Liver (tissue), 3 donors: ENCODE measurements at regions not wholly inside any gene's neighbourhood (a gene's known extent, or its start where the extent isn't known, plus 50 kb on each side); places are given as distances from the start of the nearest gene placed in this dataset.

Experiments
- EGR1 ChIP-seq, 2 donors: IDR thresholded peaks; 2 replicates each; pipeline ENCODE4 v1.6.1; 2016 to 2018; ENCODE audit warnings: antibody characterized with exemption in 2 of 2, low read depth in 2 of 2
- JUND ChIP-seq, 2 donors: IDR thresholded peaks; 2 replicates each; pipeline ENCODE4 v1.6.1; 2016; ENCODE audit warnings: antibody characterized with exemption in 2 of 2
- RXRA ChIP-seq, 2 donors: IDR thresholded peaks; 2 replicates each; pipeline ENCODE4 v1.6.1; 2017 to 2018; ENCODE audit warnings: antibody characterized with exemption in 2 of 2, mild to moderate bottlenecking in 1 of 2
- TAF1 ChIP-seq: conservative IDR thresholded peaks from 2 replicates; pipeline ENCODE4 v1.6.1; 2016; ENCODE audit warnings: antibody characterized with exemption, mild to moderate bottlenecking
- TF ChIP-seq, protein P1 (sequence below): fragments of 150-350 bp; IDR thresholded peaks from 2 replicates; pipeline ENCODE4 v1.5.1; 2017; ENCODE audit warnings: improper control_type of control experiment, low read depth, low read length; ENCODE audit not compliant: missing input control
- TF ChIP-seq, protein P2 (sequence below): IDR thresholded peaks from 2 replicates; pipeline ENCODE4 v1.6.1; 2016; ENCODE audit warnings: antibody characterized with exemption
- TF ChIP-seq, protein P3 (sequence below): IDR thresholded peaks from 2 replicates; pipeline ENCODE4 v1.6.1; 2016; ENCODE audit warnings: antibody characterized with exemption
- TF ChIP-seq, protein P4 (sequence below): IDR thresholded peaks from 2 replicates; pipeline ENCODE4 v1.6.1; 2016; ENCODE audit warnings: antibody characterized with exemption
- donor health status: healthy.
- donor health status: healthy.

DNA sequence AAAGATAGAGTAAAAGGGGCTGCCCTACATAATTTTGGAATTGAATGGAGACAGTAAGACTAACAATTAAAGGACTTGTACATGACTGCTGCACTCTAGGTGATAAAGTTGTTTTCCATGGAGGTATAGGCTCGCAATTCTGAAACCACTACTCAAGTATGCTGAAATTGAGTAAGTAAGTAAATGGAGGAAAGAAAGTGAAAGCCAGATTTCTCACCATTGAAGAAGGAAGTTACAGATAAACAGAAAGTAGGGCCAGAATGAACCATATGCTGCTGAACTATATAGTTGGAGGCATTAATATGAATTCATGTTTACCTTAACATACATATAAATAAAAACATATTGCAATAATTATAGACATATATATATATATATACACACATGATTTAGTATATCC, 225.7 kb upstream of the ST6GAL2 start:
- no peak for TF ChIP-seq JUND (IDR thresholded peaks at IDR 0.05)
- TF ChIP-seq, protein P1, sequence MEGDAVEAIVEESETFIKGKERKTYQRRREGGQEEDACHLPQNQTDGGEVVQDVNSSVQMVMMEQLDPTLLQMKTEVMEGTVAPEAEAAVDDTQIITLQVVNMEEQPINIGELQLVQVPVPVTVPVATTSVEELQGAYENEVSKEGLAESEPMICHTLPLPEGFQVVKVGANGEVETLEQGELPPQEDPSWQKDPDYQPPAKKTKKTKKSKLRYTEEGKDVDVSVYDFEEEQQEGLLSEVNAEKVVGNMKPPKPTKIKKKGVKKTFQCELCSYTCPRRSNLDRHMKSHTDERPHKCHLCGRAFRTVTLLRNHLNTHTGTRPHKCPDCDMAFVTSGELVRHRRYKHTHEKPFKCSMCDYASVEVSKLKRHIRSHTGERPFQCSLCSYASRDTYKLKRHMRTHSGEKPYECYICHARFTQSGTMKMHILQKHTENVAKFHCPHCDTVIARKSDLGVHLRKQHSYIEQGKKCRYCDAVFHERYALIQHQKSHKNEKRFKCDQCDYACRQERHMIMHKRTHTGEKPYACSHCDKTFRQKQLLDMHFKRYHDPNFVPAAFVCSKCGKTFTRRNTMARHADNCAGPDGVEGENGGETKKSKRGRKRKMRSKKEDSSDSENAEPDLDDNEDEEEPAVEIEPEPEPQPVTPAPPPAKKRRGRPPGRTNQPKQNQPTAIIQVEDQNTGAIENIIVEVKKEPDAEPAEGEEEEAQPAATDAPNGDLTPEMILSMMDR: no peak
- TF ChIP-seq TAF1: no peak
- no peak for TF ChIP-seq EGR1 (IDR thresholded peaks at IDR 0.05; ENCODE audit: low read depth in 2 of 2)
- TF ChIP-seq RXRA (IDR thresholded peaks at IDR 0.05): no peak
- TF ChIP-seq, protein P2, sequence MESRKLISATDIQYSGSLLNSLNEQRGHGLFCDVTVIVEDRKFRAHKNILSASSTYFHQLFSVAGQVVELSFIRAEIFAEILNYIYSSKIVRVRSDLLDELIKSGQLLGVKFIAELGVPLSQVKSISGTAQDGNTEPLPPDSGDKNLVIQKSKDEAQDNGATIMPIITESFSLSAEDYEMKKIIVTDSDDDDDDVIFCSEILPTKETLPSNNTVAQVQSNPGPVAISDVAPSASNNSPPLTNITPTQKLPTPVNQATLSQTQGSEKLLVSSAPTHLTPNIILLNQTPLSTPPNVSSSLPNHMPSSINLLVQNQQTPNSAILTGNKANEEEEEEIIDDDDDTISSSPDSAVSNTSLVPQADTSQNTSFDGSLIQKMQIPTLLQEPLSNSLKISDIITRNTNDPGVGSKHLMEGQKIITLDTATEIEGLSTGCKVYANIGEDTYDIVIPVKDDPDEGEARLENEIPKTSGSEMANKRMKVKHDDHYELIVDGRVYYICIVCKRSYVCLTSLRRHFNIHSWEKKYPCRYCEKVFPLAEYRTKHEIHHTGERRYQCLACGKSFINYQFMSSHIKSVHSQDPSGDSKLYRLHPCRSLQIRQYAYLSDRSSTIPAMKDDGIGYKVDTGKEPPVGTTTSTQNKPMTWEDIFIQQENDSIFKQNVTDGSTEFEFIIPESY: no peak
- TF ChIP-seq, protein P3, sequence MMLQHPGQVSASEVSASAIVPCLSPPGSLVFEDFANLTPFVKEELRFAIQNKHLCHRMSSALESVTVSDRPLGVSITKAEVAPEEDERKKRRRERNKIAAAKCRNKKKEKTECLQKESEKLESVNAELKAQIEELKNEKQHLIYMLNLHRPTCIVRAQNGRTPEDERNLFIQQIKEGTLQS: no peak
- TF ChIP-seq, protein P4, sequence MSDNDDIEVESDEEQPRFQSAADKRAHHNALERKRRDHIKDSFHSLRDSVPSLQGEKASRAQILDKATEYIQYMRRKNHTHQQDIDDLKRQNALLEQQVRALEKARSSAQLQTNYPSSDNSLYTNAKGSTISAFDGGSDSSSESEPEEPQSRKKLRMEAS: no peak
